HG02678 (cell line): ENCODE measurements at regions not wholly inside any gene's neighbourhood (a gene's known extent, or its start where the extent isn't known, plus 50 kb on each side); places are given as distances from the start of the nearest gene placed in this dataset.
"Not testable (repeated sequence)": the region's sequence is repeated elsewhere in the genome, so short reads cannot be mapped to it uniquely, and the experiment has no call there.

Experiments used
- ATAC-seq: cut with Tn5 transposase; IDR thresholded peaks from one replicate; pipeline ENCODE4 v1.9.1; 2021; ENCODE audit warnings: mild to moderate bottlenecking, moderate library complexity; ENCODE audit not compliant: unreplicated experiment

GRCh38 chr20:12198281-12198680, 280.6 kb downstream of the BTBD3 start:
- ATAC-seq = no peak

DNA sequence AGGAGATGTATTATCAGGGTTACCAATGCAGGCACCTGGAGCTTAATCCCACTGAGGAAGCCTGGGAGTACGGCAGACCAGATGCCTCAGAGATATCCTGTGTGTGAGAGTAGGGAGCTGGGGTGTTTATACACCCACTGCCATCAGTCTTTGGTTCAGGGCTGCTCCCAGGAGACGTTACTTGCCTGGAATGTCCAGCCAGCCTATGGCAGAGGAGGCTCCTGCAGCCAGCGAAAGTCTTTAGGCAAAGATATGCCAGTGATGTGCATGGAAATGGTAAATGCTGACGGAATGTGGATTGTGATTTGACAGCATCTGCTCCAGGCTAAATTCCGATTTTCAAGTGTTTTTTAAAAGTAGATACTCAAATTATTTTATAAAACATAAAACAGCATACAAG, 282.0 kb downstream of the BTBD3 start:
- ATAC-seq = no peak

- no peak for ATAC-seq
These were observed 283.7 kb downstream of the BTBD3 start for GRCh38 chr20:12201289-12201991.

DNA sequence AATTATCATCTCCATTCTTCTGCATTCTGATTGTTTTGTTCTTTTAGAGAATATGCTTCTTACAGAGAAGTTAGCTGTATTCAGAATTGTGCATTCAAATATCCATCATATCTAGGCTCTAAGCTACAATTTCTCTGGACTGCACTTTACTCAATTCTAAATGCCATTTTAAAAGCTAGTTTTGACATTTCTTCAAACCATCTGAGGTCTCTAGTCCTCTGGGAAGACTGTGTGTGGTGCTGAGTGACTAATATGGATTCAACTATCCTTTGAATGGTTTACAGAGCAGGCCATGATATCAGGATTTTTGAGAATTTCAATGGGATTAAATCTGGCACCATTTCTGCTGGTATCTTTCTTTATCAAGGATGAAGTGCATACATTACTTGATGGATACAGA, 285.7 kb downstream of the BTBD3 start:
- ATAC-seq = no peak

DNA sequence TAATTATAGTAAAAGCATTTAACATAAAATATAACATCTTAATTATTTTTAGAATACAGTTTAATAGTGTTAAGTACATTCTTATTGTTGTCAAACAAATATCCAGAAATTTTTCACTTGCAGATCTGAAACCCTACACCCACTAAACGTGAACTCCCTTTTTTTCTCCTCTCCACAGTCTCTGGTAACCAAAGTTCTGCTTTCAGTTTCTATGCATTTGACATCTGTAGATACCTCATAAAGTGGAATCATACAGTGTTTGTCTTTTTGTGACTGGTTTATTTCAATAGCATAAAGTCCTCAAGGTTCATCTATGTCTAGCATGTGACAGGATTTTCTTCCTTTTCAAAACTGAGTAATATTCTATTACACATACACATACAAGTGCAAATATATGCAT, 286.3 kb downstream of the BTBD3 start:
- ATAC-seq = peak; percentile 49

GRCh38 chr20:12207875-12208274, 290.2 kb downstream of the BTBD3 start:
- peak; percentile 78 for ATAC-seq

- ATAC-seq = no peak
These were observed 292.9 kb downstream of the BTBD3 start for GRCh38 chr20:12210591-12210990.

DNA sequence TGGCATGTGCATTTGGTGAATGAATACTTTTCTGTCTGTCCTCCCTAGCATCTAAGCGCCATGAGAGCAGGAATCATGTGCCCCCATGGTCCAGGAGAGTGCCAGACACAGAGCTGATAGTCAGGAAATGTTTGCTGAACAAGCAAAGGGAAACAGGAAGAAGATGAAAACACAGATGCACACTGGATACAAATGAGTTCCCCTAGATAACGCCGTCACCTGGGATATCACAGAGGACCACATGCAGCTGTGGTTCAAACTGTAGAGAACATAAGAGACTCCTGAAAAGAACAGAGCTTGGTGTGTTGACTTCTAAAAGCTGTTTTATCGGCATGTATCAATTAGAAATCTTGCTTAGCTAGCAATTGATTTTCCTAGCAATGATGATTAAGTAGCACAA, 293.7 kb downstream of the BTBD3 start:
- no peak for ATAC-seq

GRCh38 chr20:12217382-12217781, 299.7 kb downstream of the BTBD3 start:
- no peak for ATAC-seq

DNA sequence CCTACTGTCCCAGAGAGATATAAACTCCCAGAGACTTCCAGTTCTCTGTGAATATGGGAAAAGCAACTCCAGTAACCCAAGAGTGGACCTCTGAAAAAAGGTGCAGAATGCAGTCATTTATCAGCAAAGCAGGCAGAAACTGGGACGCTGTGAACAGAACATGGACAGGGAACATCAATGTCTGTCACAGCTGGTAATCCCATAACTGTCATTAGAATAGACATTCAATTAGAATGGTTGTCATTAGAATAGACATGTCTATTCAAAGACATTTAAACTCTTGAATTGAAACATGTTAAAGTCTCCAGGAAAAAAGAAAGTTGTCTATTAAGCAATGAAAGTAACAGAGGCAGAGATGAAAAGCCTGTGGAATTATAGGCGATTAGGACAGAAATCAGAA, 302.1 kb downstream of the BTBD3 start:
- ATAC-seq = no peak

DNA sequence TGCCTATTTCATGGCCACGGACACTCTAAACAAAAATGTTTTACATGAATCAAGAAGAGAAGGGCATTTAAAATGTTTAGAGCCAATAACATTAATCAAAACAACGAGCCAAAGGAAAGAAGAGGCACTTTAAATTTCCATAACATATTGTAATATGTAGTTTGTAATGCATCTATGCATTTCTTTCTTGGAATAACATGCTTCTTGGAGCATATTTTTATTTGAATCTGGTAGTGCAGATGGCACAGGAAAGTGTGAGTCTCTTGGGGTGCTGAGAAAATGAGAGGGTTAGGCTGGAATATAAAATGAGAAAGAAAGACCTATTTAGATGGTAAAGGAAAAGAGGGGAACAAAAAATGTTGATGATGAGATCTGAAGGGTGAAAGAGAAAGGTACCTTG, 305.4 kb downstream of the BTBD3 start:
- ATAC-seq = no peak

GRCh38 chr20:12225898-12226297, 308.2 kb downstream of the BTBD3 start:
- no peak for ATAC-seq

DNA sequence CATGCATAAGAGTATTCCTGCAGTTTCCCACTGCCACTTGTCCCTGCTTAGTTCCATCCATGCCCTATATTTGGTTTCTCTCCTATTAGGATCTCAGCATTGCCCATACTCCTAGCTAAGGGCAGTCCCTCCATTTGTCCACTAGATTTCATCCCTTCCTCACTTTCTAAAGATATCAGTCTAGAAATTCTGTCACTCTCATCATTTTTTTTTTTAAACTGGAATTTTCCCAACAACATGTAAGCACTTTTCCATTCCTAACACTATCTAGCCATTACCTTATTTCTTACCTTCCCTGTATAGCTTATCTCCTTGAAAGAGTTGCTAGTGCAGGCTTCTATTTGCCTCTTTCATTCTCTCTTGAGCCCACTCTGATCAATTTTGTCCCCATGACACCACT, 312.2 kb downstream of the BTBD3 start:
- ATAC-seq = no peak

DNA sequence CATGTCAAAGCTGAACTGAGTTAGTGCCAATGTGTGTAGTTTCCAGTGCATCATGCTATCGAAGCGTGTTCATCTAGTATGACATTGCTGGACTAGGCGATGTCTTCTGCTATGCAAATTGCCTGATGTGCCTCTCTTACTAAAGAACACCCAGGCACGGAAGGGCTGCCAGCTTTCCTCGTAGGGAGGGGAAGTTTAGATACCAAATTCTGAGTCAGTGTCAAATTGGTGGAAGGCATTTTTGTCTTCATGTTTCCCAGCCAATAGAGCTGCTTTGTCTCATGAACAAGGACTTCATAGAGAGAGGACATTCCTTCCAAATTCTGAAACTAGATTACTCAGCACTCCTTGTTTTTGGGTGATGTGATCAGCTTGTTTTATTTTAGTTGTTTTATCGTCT, 320.1 kb downstream of the BTBD3 start:
- ATAC-seq = no peak

DNA sequence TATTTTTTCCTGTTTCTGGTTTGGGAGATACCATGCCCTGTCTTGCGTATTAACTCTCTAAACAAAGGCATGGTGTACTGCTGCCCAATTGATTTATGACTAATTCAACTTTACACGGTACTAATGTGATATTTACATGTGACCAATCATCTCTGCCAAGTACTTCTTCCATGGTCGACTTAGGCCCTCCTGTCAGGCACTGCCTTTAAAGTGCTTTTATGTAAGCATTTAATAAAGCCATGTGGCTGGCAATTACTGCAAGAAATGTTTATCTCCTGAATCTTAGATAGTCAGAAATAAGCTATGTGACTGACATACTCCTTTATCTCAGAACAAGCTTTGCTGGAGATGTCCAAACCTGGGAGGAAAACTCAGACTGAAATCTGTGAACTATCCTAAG, 323.4 kb downstream of the BTBD3 start:
- ATAC-seq = no peak

DNA sequence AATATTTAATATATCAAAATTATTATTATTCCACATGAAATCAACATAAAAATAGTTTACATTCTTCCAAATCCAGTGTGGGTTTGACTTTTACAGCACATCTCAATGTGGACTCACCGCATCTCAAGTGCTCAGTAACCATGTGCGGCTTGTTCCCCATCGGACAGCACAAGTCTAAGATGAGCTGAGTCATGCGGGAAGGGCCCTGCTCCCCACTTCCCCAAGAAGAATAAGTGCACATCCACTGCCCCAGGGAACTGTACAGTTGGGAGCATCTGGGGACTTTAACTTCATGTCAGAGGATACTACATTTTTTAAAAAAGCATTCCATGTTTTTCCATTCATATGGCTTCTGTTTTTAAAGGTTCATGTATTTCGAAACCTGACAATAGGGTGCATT, 325.6 kb downstream of the BTBD3 start:
- no peak for ATAC-seq

DNA sequence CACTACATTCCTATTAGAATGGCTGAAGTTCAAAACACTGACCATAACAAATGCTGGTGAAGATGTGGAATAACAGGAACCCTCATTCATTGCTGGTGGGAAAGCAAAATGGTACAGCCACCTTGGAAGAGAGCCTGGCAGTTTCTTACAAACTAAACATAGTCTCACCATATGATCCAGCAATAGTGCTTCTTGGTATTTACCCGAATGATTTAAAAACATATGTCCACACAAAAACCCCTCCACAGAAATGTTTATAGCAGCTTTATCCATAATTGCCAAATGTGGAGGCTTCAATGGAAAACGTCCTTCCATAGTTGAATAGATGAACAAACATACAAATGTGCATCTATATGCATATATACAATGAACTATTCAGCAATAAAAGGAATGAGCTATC, 330.8 kb downstream of the BTBD3 start:
- no peak for ATAC-seq

GRCh38 chr20:12250661-12251060, 333.0 kb downstream of the BTBD3 start:
- ATAC-seq = not testable (repeated sequence)

- ATAC-seq = no peak
These were observed 335.1 kb downstream of the BTBD3 start for GRCh38 chr20:12252793-12253192.

- no peak for ATAC-seq
These were observed 337.8 kb downstream of the BTBD3 start for GRCh38 chr20:12255461-12255970.

DNA sequence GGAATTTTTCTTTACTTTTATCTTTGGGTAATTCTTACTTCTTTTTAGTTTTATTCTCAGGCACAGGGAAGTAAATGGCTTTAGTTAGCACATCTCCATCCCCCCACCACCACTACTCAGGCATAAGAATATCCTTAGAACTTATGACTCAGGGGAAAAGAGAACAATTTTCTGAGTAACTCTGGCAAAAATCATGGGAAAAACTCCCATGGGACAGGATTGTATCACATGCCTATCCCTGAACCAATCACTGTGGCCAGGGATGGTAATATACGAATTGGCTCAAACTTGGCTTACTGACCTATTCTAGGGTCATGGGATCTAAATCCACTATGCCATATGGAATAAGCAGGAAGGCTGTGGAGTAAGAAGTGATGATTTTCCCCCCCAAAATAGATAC, 339.1 kb downstream of the BTBD3 start:
- no peak for ATAC-seq

DNA sequence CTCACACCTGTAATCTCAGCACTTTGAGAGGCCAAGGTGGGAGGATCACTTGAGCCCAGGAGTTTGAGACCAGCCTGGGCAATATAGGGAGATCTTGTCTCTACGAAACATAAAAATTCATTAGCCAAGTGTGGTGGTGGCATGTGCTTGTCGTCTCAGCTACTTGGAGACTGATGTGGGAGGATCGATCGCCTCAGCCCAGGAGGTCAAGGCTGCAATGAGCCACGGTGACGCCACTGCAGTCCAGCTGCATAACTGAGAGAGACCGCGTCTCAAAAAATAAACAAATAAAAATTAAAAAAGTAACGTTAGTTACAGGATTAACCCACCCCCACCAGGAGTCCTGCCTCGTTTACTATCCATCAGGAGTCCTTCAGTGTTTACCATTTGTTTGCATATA, 345.1 kb downstream of the BTBD3 start:
- ATAC-seq = no peak

DNA sequence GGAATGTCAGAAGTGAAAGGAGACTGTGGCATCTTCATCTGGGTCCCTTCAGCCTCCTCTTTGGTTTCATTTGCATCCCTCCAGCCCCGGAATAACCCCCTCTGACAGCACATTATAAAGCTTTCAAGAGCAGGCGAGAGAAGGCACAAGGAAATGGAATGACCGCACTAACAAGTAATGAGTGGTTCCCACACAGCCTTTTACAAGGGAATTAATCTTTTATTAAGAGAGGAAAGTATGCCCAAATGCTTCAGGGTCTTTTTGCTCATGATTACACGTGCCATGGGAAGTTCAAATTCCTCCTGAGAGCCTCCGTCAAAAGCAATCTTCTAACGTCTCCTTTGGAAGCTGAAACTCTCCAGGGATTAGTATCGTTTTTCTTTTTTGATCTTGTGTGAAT, 347.0 kb downstream of the BTBD3 start:
- ATAC-seq = no peak
